B cell (primary cell): ENCODE measurements at regions not wholly inside any gene's neighbourhood (a gene's known extent, or its start where the extent isn't known, plus 50 kb on each side); places are given as distances from the start of the nearest gene placed in this dataset.

ENCODE experiments used
- CTCF ChIP-seq: fragments of 200-600 bp; IDR thresholded peaks from one replicate; pipeline ENCODE4 v1.8.0; 2022; ENCODE audit warnings: antibody characterized with exemption, mild to moderate bottlenecking
- EZH2 ChIP-seq: IDR thresholded peaks from 2 replicates; pipeline ENCODE4 v1.6.1; 2012; ENCODE audit warnings: borderline replicate concordance, low read depth, mild to moderate bottlenecking, moderate library complexity, low read length; ENCODE audit not compliant: insufficient read depth, poor library complexity, severe bottlenecking

GRCh38 chrX:22392133-22392948, 119.6 kb downstream of the CBLL2 start:
- no peak for TF ChIP-seq CTCF
- no peak for TF ChIP-seq EZH2
